GM18951 (cell line): ENCODE measurements at regions not wholly inside any gene's neighbourhood (a gene's known extent, or its start where the extent isn't known, plus 50 kb on each side); places are given as distances from the start of the nearest gene placed in this dataset.

Source experiments
- POLR2A ChIP-seq: IDR thresholded peaks from 4 replicates; pipeline ENCODE4 v1.6.1; 2011; ENCODE audit warnings: mild to moderate bottlenecking; ENCODE audit not compliant: insufficient read length, insufficient read depth; ENCODE audit errors: extremely low read depth
- in situ Hi-C: fragments of 300-500 bp; cut with MboI; formaldehyde crosslinking; loops from one replicate; pipeline ENCODE4 v1.12.0; 2022; ENCODE audit warnings: low sequenced_read_pairs, mixed read lengths, inconsistent platforms; ENCODE audit not compliant: unreplicated experiment

DNA sequence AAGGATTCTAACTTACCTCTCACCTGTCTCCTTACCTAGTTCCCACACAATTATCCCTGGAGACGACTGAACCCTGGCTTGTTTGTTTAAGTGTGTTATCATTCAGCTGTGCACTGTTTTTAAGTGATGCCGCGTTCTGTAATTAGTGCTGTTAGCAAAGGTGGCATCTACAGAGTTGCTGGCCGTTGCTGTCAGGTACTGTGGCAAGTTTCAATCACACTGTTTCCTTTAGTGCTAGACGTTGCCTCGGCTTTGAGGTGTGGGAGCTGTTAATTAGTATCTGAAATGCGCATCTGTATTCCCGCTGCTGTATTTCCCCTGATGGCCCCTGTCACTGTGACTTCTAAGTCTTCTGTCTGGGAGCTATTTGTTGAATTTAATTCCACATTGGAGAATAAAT, 193.8 kb upstream of the GAS1 start:
- in situ Hi-C loops, result no loop called here

DNA sequence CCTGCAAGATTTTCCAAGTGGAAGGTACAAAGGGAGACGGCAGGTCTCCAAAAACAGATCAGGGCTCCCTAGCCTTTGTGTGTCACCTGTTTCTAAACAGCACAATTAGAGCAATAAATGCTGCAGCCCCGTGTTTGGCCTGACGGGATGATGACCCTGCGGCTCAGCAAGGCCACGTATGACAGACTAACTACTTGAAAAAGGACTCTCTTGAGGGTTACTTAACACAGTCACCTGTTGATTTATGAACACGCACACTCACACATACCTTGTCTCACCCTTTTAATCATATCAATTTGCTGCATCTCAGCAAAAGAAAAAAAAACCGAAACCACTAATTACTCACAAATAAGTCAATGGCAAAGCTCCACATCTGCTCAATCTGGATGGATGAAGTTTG, 199.6 kb upstream of the GAS1 start:
- TF ChIP-seq POLR2A, result no peak
- in situ Hi-C loops, result no loop called here

More for the DNA sequence above, 193.8 kb upstream of the GAS1 start:
- no peak for TF ChIP-seq POLR2A

DNA sequence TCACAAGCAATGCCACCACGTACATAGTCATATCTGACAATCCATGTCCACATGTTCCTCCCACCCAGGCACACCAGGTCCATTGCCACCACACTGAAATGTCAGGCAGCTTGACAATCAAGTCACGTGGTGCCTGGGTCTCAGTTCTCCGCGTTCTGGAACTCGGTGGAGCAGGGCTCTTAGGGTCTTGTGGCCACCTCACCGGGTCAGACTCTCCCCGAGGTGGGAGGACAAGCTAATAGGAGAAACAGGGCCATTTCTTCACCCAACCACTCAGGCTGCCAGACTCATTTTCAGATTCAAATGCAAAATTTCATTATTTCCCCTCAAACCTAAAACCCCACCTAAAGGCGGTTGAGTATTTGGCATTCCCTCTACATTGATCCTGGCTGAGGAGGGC, 200.5 kb upstream of the GAS1 start:
- no peak for TF ChIP-seq POLR2A
- in situ Hi-C loops, result no loop called here

DNA sequence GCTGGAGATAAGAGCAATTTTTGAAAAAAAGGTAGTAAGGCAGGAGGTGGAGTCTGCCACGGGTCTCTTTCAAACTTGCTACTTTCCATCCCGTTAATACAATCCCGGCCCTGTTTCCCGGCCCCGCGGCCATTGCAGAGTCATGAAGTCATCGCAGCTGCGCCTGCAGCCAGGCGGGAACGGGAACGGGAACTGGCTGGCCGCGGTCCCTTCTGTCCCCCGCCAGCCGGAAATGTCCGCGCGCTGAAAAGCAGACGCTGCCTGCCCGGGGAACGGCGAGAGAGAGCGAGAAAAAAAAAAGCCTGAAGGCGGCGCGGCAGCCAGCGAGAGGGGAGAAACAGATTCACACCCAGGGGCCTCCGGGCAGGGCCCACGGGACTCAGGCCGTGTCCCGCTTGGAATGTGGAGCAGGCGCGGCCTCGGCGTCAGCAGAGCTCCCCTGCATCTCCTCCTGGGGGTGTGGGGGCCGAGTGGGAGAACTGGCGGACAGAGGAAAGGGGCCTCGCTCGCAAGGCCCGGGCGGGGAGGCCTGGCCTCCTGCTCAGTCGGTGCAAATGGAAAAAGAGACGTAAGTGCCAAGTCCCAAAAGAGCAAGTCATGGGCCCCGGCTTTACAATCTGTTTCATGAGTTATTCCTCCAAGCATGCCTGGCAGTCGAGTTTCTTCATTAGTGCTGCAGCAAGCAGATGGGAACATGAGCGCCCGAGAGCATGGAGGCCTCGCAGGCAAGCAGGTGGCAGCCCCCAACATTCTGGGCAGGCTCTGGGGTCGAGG, 201.2 kb upstream of the GAS1 start:
- no peak for TF ChIP-seq POLR2A
- in situ Hi-C loops, result no loop called here

DNA sequence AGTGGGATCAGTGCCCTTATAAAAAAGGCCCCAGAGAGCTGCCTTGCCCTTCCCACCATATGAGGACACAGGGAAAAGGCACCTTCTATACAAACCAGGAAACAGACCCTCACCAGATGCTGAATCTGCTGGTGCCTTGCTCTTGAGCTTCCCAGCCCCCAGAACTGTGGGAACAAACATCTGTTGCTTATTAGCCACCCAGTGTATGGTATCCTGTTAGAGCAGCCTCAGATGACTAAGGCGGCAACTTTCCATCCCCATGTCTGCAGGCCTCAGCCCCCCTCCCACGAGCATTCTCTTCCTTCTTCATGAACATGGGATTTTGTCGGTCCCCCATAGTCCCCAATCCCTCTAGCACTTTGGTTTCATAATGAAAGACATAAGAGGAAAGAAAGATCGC, 202.5 kb upstream of the GAS1 start:
- no peak for TF ChIP-seq POLR2A
- in situ Hi-C loops, result no loop called here

DNA sequence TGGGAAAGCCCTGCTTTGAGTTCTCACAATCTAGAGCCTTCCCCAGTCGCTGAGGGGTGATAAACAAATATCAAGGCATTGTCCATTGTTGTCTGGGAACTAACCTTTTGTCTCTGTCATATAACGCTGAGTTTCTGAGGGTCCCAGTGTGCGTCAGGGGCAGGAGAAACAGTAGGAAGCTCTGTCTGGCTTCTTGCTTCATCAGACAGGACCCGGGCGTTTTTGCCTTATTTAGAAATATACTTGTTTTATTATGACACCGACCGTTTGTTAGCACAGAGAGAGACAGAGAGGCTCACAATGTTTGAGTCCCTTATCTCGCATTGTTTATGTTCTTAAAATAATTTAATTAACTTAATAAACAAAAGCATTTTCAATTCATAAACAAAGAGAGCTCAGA, 204.9 kb upstream of the GAS1 start:
- no peak for TF ChIP-seq POLR2A
- in situ Hi-C loops, result no loop called here

DNA sequence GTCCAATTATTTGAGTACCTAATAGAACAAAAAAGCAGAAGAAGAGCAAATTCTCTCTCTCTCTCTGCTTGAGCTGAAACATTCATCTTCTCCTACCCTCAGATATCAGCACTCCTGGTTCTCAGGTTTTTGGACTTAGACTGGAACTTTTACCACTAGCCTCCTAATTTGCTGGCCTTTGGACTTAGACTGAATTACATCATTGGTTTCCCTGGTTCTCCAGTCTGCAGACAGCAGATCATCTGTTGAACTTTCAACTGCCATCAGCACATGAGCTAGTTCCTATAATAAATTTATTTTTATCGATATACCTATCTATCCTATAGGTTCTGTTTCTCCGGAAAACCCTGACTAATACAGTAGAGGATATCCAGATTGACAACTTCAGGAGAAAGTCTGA, 208.9 kb upstream of the GAS1 start:
- TF ChIP-seq POLR2A, result no peak
- in situ Hi-C loops, result no loop called here

DNA sequence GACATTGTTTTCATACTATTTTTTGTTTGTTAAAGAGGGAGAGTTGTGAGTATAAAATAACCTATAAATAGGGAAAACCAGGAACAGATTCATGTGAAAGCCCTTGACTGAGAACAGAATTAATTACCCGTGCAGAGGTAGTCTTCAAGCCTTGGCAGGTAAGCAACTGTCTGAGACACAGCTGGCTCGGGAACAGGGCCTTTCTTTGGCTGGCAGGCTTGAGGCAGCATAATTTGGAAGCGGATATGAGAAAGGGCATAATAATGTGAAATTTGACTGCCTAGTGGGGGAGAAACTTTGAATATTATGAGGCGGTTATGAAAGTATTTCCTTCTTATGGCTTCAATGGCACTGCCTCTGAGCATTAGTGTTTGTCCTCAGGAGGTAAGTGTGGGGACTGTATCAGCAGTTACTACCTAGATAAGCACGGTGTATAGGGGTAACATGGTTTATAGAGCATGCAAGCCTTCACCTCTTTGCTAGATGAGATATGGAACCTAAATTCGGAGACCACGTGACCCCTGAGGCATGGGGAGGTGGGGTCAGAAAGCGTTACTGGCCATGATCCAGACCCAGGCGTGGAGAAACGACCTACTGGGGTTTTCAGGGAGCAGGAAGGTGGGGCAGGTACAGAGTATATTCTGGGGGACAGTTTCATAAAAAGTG, 210.2 kb upstream of the GAS1 start:
- no peak for TF ChIP-seq POLR2A
- in situ Hi-C loops, result no loop called here

DNA sequence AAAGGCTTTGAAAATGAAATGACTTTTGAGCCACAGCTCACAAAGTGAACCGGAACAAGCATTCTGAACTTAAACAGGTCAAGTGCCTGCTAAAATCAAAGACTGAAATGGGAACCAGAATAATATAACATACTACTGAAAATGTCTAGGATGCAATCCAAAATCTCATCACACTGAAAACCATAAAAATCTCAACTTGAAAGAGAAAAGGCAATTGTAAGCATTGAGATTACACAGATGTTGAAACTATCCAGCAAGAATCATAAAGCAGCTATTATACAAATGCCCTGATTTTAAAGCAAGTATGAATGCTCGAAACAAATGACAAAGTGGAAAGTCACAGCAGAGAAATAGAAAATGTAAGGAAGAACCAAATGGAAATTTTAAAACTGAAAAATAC, 211.5 kb upstream of the GAS1 start:
- in situ Hi-C loops, result no loop called here
- no peak for TF ChIP-seq POLR2A

DNA sequence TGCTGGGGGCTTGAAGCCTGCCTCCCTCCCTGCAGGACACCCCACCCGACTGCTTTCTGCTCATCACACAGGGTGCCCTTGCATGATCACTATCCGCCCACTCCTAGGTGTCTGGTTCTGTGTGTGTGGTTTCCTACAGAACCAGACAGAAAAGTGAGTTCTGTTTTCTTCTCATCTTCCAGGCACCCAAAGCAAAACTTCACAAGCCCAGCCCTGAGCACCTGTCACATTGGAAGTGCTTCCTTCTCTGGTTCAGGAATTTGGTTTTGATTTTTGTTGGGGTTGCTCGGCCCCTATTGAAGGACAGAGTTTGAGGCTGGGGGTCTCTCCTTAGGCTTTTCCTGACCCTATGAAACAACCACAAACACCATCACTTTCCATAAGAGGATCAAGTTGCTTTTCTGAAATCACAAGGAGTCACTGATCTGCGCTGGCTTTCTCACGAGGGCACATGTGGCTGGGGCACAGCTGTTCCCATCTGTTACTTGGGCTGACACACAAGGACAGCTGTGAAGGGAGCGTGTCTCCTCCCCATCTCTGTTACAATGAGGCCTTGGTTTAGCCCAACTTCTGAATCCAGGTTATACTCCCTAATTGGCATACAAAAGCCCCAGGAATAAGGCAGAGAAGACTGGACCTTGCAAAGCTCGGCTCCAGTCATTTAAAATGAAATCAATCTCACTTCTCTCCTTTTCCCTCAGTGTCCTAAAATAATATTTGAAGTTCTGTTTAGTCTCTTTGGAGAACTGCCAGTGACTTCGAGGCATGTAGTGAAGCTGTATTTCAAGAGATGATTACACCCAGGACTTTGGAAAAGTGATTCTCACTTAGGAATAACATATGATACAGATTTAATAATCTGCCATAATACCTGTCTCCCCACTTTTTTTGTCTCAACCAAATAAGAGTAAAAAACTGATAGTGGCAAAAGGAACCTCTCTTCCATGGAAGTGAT, 213.1 kb upstream of the GAS1 start:
- TF ChIP-seq POLR2A, result no peak
- in situ Hi-C loops, result no loop called here

DNA sequence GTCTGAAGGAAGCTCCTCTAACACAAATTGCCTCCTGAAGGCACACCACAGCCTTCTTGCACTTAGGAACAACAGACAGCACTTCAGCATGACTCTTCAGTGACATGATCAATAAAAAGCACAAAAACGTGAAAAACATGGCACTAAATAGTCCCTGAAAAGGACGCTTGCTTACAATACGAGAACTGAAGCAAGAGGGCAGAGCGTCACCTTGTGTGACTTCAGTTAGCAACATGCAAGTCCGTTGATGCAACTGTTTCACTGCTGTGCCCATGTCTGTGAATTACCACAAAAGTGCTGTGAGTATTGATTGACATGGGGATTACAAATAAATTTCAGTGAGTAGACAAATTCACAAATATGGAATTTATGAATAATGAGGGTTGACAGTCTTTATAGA, 219.9 kb upstream of the GAS1 start:
- no peak for TF ChIP-seq POLR2A
- in situ Hi-C loops, result no loop called here

DNA sequence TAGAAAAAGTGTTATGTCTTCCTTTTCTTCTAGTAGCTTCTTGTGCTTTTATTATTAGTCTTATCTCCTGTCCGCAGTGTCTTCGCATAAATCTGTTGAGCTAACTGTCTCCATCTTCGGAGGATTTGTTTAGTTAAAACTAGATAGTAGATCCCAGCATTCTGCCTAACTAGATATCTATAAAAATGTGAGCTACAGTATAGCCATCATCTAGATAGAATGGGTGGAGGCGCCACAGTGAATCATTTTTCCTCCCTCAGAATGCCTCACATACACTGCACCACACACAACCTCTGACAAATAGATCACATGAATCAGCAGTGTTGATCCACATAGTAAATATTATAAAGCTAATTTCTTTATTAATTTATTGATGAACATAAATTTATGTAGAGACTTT, 220.3 kb upstream of the GAS1 start:
- in situ Hi-C loops, result no loop called here
- TF ChIP-seq POLR2A, result no peak

DNA sequence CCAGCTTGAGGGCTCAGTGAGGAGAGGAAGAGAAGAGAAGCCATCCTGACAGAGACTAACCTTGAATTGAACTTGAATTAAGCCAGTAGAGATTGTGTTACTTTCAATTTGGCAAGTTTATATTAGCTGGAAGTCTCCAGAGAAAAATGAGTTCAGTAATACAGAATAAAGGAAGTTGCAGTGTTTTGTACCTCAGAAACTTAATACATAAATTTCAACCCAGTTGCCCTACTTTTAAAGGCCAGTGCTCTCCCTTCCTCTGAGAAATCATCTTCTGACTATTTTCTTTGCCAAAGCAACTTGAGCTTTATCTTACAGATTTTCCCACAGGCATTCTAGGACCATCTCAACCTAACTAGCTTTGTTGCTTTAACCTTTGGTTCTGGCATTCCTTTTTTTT, 231.0 kb upstream of the GAS1 start:
- in situ Hi-C loops, result no loop called here
- TF ChIP-seq POLR2A, result no peak
